Body of pancreas (tissue), 4 donors: ENCODE measurements at regions not wholly inside any gene's neighbourhood (a gene's known extent, or its start where the extent isn't known, plus 50 kb on each side); places are given as distances from the start of the nearest gene placed in this dataset.

Source experiments
- ATAC-seq: fragments of 150-250 bp; one replicate; pipeline ENCODE4 v1.9.1; 2016
- DNase-seq, 4 donors: peaks; one replicate each; pipeline ENCODE4 v3.0.0-alpha.2; 2019
- H3K27ac ChIP-seq, 4 donors: fragments of 200-600 bp; sonication (generic); 1 replicate in 3 of 4; 2 replicates in 1 of 4; pipeline versions ENCODE4 v1.5.1 to v1.6.1; 2016 to 2019; ENCODE audit warnings: mild to moderate bottlenecking in 1 of 4, mixed read lengths in 1 of 4, moderate library complexity in 1 of 4
- H3K27me3 ChIP-seq, 2 donors: fragments of 200-600 bp; sonication (generic); one replicate each; pipeline ENCODE4 v1.6.0; 2016; ENCODE audit warnings: mild to moderate bottlenecking in 1 of 2
- H3K36me3 ChIP-seq, 2 donors: fragments of 200-600 bp; sonication (generic); replicated peaks in 1 of 2; 2 replicates each; pipeline ENCODE4 v1.5.1; 2016; ENCODE audit warnings: low read depth in 2 of 2; ENCODE audit not compliant: insufficient read depth in 1 of 2
- H3K4me1 ChIP-seq: fragments of 200-600 bp; sonication (generic); one replicate; pipeline ENCODE4 v1.6.0; 2016
- H3K4me3 ChIP-seq, 2 donors: fragments of 200-600 bp; sonication (generic); 1 replicate in 1 of 2; 2 replicates in 1 of 2; pipeline ENCODE4 v1.5.1; 2016 to 2019
- H3K9me3 ChIP-seq, 3 donors: fragments of 200-600 bp; sonication (generic); 1 replicate in 2 of 3; 2 replicates in 1 of 3; pipeline ENCODE4 v1.5.1; 2016
- CTCF ChIP-seq, 7 experiments: fragments of 450-650 bp in 4 of 7; fragments of 200-600 bp in 3 of 7; sonication (generic) in 3 of 7; IDR thresholded peaks; one replicate each; pipeline ENCODE4 v1.5.1; 2016 to 2019; ENCODE audit warnings: antibody characterized with exemption in 7 of 7
- POLR2A ChIP-seq, 3 donors: fragments of 450-650 bp; IDR thresholded peaks; one replicate each; pipeline ENCODE4 v1.6.1; 2016; ENCODE audit warnings: antibody characterized with exemption in 3 of 3, mild to moderate bottlenecking in 2 of 3
- WGBS, 2 donors: methylation state at CpG; one replicate each; pipeline ENCODE4 v1.1.5; 2017; 5-methylcytosine and 5-hydroxymethylcytosine counted together
- intact Hi-C: fragments of 100-400 bp; cut with DNase I; formaldehyde crosslinking; loops from one replicate; pipeline ENCODE4 v1.15.1; 2023

- DNase-seq (no peak), ATAC-seq (no peak)
- Histone ChIP-seq H3K9me3 (no peaks in the 10 kb centered on the region), H3K27ac (no peak overlapping the region), H3K36me3 (no peaks in the 10 kb centered on the region), H3K27me3 (no peaks in the 10 kb centered on the region), H3K4me3 (no peak overlapping the region), H3K4me1 (no peaks in the 10 kb centered on the region)
- TF ChIP-seq POLR2A (IDR thresholded peaks at IDR 0.05) (no peak), CTCF (IDR thresholded peaks at IDR 0.05) (no peak)
- 43 to 51% methylated on average over 4 of the region's 4 CpGs for WGBS, 2 donors
- intact Hi-C loops: no loop called here
Observed at GRCh38 chr5:32932241-32932935, 221.3 kb downstream of the NPR3 start.

GRCh38 chr5:32933692-32934091 lies 222.6 kb downstream of the NPR3 start:
- no peak for DNase-seq
- 61 to 83% methylated on average over 8 of the region's 8 CpGs for WGBS, 2 donors
- intact Hi-C loops: no loop called here
- Histone ChIP-seq H3K9me3 (no peaks in the 10 kb centered on the region), H3K27me3 (no peaks in the 10 kb centered on the region), H3K4me1 (no peaks in the 10 kb centered on the region), H3K36me3 (no peaks in the 10 kb centered on the region), H3K4me3 (no peak overlapping the region), H3K27ac (no peak overlapping the region)
- no peak for ATAC-seq
- no peak for TF ChIP-seq CTCF (IDR thresholded peaks at IDR 0.05)

GRCh38 chr5:32934529-32934928 lies 223.4 kb downstream of the NPR3 start:
- Histone ChIP-seq H3K9me3 (no peaks in the 10 kb centered on the region), H3K4me3 (no peak overlapping the region), H3K27me3 (no peaks in the 10 kb centered on the region), H3K4me1 (no peaks in the 10 kb centered on the region), H3K36me3 (no peaks in the 10 kb centered on the region), H3K27ac (no peak overlapping the region)
- DNase-seq: no peak
- intact Hi-C loops: no loop called here
- no peak for TF ChIP-seq POLR2A (IDR thresholded peaks at IDR 0.05)
- TF ChIP-seq CTCF (IDR thresholded peaks at IDR 0.05): no peak
- ATAC-seq: no peak
- 54 to 59% methylated on average over 6 of the region's 6 CpGs for WGBS, 2 donors

- Histone ChIP-seq H3K9me3 (no peaks in the 10 kb centered on the region), H3K36me3 (no peaks in the 10 kb centered on the region), H3K27me3 (no peaks in the 10 kb centered on the region), H3K4me1 (no peaks in the 10 kb centered on the region), H3K4me3 (no peak overlapping the region), H3K27ac (no peak overlapping the region)
- TF ChIP-seq POLR2A (IDR thresholded peaks at IDR 0.05) (no peak), CTCF (IDR thresholded peaks at IDR 0.05) (no peak)
- intact Hi-C loops: no loop called here
- DNase-seq (no peak), ATAC-seq (no peak)
- 33 to 36% methylated on average over 2 of the region's 2 CpGs for WGBS, 2 donors
Observed at GRCh38 chr5:32935283-32935682, 224.2 kb downstream of the NPR3 start.

GRCh38 chr5:32936329-32936728 lies 225.2 kb downstream of the NPR3 start:
- H3K4me1 ChIP-seq: no peaks in the 10 kb centered on the region
- intact Hi-C loops: no loop called here
- no peak for TF ChIP-seq POLR2A (IDR thresholded peaks at IDR 0.05)
- TF ChIP-seq CTCF (IDR thresholded peaks at IDR 0.05): no peak

More at GRCh38 chr5:32936329-32936728, 225.2 kb downstream of the NPR3 start:
- WGBS, 2 donors: 65 to 67% methylated on average over 4 of the region's 4 CpGs
- ATAC-seq: no peak
- H3K27me3 ChIP-seq: no peaks in the 10 kb centered on the region
- DNase-seq: no peak
- H3K4me3 ChIP-seq: no peak overlapping the region
- H3K27ac ChIP-seq: no peak overlapping the region
- no peaks in the 10 kb centered on the region for H3K36me3 ChIP-seq
- no peaks in the 10 kb centered on the region for H3K9me3 ChIP-seq
